ENCODE measurements at regions not wholly inside any gene's neighbourhood (a gene's known extent, or its start where the extent isn't known, plus 50 kb on each side); places are given as distances from the start of the nearest gene placed in this dataset.

DNA sequence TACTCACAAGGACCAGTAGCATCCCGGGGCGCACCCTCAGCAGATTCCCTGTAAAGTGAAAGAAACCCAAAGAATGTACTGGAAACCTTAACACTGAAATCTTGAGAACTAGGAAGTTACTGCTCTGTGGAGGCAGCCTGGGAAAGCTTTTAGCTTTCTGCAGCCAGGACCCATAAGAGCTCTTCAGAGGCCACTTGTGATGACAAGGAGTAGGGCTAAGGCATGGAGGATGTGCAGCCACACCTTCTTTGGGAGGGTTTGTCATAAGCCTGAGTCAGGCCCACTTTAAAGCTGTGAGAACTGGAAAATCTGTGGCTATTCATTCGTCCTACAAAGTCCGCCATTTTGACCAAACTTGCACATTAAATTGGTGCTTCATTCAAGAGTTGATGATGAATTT lies 291.1 kb upstream of the TLE4 start:
- no peak overlapping the region for H2AFZ ChIP-seq (ENCODE audit: low read depth, low read length, severe bottlenecking)
- H3K9ac ChIP-seq (ENCODE audit: low read length) = no peak overlapping the region
- H3K4me3 ChIP-seq (ENCODE audit: insufficient read depth, low read length, poor library complexity, severe bottlenecking) = no peak overlapping the region
- TF ChIP-seq EZH2phosphoT487 (conservative IDR thresholded peaks at IDR 0.05; ENCODE audit: low read length) = no peak
- no peak for TF ChIP-seq CTCF (IDR thresholded peaks at IDR 0.05; ENCODE audit: insufficient read depth, low read length, poor library complexity, severe bottlenecking)
- H3K36me3 ChIP-seq (ENCODE audit: low read length) = no peaks in the 10 kb centered on the region
- H4K20me1 ChIP-seq (ENCODE audit: low read depth, low read length) = no peaks in the 10 kb centered on the region
- H3K27ac ChIP-seq (ENCODE audit: low read depth, low read length) = no peak overlapping the region
- no peaks in the 10 kb centered on the region for H3K9me3 ChIP-seq (ENCODE audit: insufficient read depth, low read length)
- no peaks in the 10 kb centered on the region for H3K79me2 ChIP-seq (ENCODE audit: insufficient read depth, low read length)
- H3F3A ChIP-seq (ENCODE audit: insufficient read depth) = no peaks in the 10 kb centered on the region
- no peaks in the 10 kb centered on the region for H3K9me2 ChIP-seq (replicated peaks; ENCODE audit: insufficient read depth, low read length)
- no peaks in the 10 kb centered on the region for H3K27me3 ChIP-seq (ENCODE audit: low read length)
- H3K4me2 ChIP-seq (ENCODE audit: low read depth, low read length, poor library complexity, severe bottlenecking) = no peak overlapping the region

- Histone ChIP-seq H4K20me1 (ENCODE audit: low read depth, low read length) (no peaks in the 10 kb centered on the region), H3K9me2 (replicated peaks; ENCODE audit: insufficient read depth, low read length) (no peaks in the 10 kb centered on the region), H3K9ac (ENCODE audit: low read length) (no peak overlapping the region), H3K36me3 (ENCODE audit: low read length) (no peaks in the 10 kb centered on the region), H3K27me3 (ENCODE audit: low read length) (no peaks in the 10 kb centered on the region), H3K9me3 (ENCODE audit: insufficient read depth, low read length) (no peaks in the 10 kb centered on the region), H2AFZ (ENCODE audit: low read depth, low read length, severe bottlenecking) (no peak overlapping the region), H3K79me2 (ENCODE audit: insufficient read depth, low read length) (no peaks in the 10 kb centered on the region), H3K4me2 (ENCODE audit: low read depth, low read length, poor library complexity, severe bottlenecking) (no peak overlapping the region), H3F3A (ENCODE audit: insufficient read depth) (no peaks in the 10 kb centered on the region), H3K4me3 (ENCODE audit: insufficient read depth, low read length, poor library complexity, severe bottlenecking) (no peak overlapping the region), H3K27ac (ENCODE audit: low read depth, low read length) (no peak overlapping the region)
- TF ChIP-seq EZH2phosphoT487 (conservative IDR thresholded peaks at IDR 0.05; ENCODE audit: low read length) = no peak
Observed at GRCh38 chr9:79284081-79284480, 287.7 kb upstream of the TLE4 start.

DNA sequence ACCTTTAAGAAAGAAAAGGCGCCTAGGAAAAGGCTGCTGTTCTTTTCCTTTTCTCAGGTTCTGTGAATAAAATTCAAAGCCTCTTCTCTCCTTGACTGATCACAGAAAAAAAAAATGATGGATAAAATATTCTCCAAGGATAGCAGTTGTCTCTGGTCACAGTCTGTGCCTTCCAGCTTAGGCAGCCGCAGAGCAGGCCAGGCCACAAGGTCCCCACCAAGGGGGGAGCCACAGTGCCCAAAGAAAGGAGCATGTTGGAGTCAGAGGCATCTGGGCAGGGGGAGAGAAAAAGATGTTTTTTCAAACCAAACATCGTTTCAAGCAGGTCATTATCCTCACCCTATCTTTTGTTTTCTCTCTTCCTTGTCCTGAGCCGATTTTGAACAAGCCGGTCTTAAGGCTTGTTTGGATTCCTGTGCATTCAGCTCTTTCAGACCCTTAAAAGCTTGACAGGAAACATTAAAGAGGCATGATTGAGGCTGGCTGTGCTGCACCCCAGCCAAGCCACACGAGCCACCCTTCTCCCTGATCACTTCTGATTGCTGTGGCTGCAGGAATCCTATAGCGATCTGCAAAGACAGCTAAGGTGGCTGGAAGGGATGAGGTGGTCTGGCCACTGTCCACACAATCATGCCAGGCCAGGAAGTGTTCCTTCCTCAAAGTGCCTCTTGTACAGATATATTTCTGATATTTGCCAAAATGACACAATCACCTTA lies 284.6 kb upstream of the TLE4 start:
- Histone ChIP-seq H3K27me3 (ENCODE audit: low read length) (no peaks in the 10 kb centered on the region), H3K9me3 (ENCODE audit: insufficient read depth, low read length) (no peaks in the 10 kb centered on the region), H3K27ac (ENCODE audit: low read depth, low read length) (no peak overlapping the region), H3K79me2 (ENCODE audit: insufficient read depth, low read length) (no peaks in the 10 kb centered on the region), H3K9me2 (replicated peaks; ENCODE audit: insufficient read depth, low read length) (no peaks in the 10 kb centered on the region), H2AFZ (ENCODE audit: low read depth, low read length, severe bottlenecking) (no peak overlapping the region), H3F3A (ENCODE audit: insufficient read depth) (no peaks in the 10 kb centered on the region), H3K4me3 (ENCODE audit: insufficient read depth, low read length, poor library complexity, severe bottlenecking) (no peak overlapping the region), H3K9ac (ENCODE audit: low read length) (no peak overlapping the region), H3K36me3 (ENCODE audit: low read length) (no peaks in the 10 kb centered on the region), H3K4me2 (ENCODE audit: low read depth, low read length, poor library complexity, severe bottlenecking) (no peak overlapping the region), H4K20me1 (ENCODE audit: low read depth, low read length) (no peaks in the 10 kb centered on the region)
- TF ChIP-seq EZH2phosphoT487 (conservative IDR thresholded peaks at IDR 0.05; ENCODE audit: low read length) (no peak), CTCF (IDR thresholded peaks at IDR 0.05; ENCODE audit: insufficient read depth, low read length, poor library complexity, severe bottlenecking) (no peak)

DNA sequence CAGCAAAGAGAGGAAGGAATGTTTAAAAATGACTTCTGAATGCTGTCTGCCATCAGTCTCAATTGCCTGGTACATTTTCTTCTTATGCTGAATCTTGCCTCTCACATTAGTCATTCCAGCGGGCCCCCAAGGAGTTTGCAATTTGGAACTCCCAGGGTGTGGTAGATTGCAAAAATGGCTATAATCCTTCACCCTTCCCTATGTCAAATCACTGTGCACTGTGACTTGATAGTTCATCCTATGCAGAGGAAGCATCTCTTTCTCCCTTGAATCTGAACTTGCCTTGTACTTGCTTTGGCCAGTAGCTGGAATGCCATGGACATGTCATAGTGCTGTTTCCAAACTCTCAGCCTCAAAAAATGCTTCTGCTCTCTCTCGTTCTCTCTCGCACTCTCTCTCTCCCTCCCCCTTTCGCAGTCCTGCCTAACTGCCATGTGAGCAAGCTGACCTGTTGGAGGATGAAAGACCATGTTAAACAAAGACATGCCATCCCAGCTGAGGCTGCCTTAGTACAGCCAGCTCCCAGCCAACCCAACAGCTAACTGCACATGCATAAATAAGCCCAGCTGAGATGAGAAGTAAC lies 284.0 kb upstream of the TLE4 start:
- no peaks in the 10 kb centered on the region for H4K20me1 ChIP-seq (ENCODE audit: low read depth, low read length)
- no peaks in the 10 kb centered on the region for H3K27me3 ChIP-seq (ENCODE audit: low read length)
- no peaks in the 10 kb centered on the region for H3K79me2 ChIP-seq (ENCODE audit: insufficient read depth, low read length)
- no peaks in the 10 kb centered on the region for H3K36me3 ChIP-seq (ENCODE audit: low read length)
- no peak for TF ChIP-seq EZH2phosphoT487 (conservative IDR thresholded peaks at IDR 0.05; ENCODE audit: low read length)
- TF ChIP-seq CTCF (IDR thresholded peaks at IDR 0.05; ENCODE audit: insufficient read depth, low read length, poor library complexity, severe bottlenecking) = no peak
- H3K4me2 ChIP-seq (ENCODE audit: low read depth, low read length, poor library complexity, severe bottlenecking) = no peak overlapping the region
- no peak overlapping the region for H3K9ac ChIP-seq (ENCODE audit: low read length)
- no peak overlapping the region for H3K27ac ChIP-seq (ENCODE audit: low read depth, low read length)
- no peaks in the 10 kb centered on the region for H3F3A ChIP-seq (ENCODE audit: insufficient read depth)
- no peak overlapping the region for H3K4me3 ChIP-seq (ENCODE audit: insufficient read depth, low read length, poor library complexity, severe bottlenecking)
- H3K9me2 ChIP-seq (replicated peaks; ENCODE audit: insufficient read depth, low read length) = no peaks in the 10 kb centered on the region
- H2AFZ ChIP-seq (ENCODE audit: low read depth, low read length, severe bottlenecking) = no peak overlapping the region
- no peaks in the 10 kb centered on the region for H3K9me3 ChIP-seq (ENCODE audit: insufficient read depth, low read length)
